ENCODE measurements at regions not wholly inside any gene's neighbourhood (a gene's known extent, or its start where the extent isn't known, plus 50 kb on each side); places are given as distances from the start of the nearest gene placed in this dataset.

DNA sequence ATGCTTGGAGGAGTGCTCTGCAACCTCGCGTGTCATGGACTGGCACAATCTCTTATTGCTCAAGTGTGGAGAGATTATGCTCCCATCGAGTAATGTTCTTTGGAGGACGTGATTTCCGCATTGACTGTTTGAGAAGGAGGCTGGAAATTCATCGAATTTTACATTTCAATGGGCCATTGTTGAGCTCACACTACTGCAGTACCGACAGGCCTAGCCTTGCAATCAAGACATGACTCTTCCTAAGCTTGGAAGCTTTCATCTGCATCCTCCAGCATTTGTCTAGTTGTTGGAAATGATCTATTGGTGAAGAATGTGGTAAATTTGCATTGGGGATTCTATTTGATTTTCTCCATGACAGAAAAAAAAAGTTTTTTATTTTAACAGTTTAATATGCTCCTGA lies 156.8 kb downstream of the FZD1 start (continued):
- TF ChIP-seq YY1 (IDR thresholded peaks at IDR 0.05; ENCODE audit: extremely low read depth, insufficient replicate concordance, low read depth, low read length) (no peak), ATF3 (IDR thresholded peaks at IDR 0.05) (no peak)
- TF ChIP-seq, protein P1, sequence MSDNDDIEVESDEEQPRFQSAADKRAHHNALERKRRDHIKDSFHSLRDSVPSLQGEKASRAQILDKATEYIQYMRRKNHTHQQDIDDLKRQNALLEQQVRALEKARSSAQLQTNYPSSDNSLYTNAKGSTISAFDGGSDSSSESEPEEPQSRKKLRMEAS (IDR thresholded peaks at IDR 0.05) = no peak

- no peaks in the 10 kb centered on the region for H3K79me2 ChIP-seq (ENCODE audit: insufficient read depth, low read length)
- no peak overlapping the region for H3K27ac ChIP-seq (ENCODE audit: low read depth, low read length)
- no peaks in the 10 kb centered on the region for H3K4me1 ChIP-seq (ENCODE audit: control insufficient read depth in 1 of 2, insufficient read depth in 2 of 2, low read length in 2 of 2)
- H3K9me2 ChIP-seq (ENCODE audit: insufficient read depth) = no peaks in the 10 kb centered on the region
- no peak for ATAC-seq
- TF ChIP-seq CTCF (IDR thresholded peaks at IDR 0.05 in 2 of 3, conservative IDR thresholded peaks at IDR 0.05 in 1 of 3; ENCODE audit: borderline replicate concordance in 1 of 3, insufficient read depth in 1 of 3, low read depth in 2 of 3, low read length in 2 of 3) (peak; percentile 3 to 18 (median 8); a peak in 1 of 6 replicates), YY1 (IDR thresholded peaks at IDR 0.05; ENCODE audit: extremely low read depth, insufficient replicate concordance, low read depth, low read length) (no peak), RAD21 (IDR thresholded peaks at IDR 0.05; ENCODE audit: low read depth) (peak; percentile 29; the same call in 1 of the 2 replicates)
- H3K4me3 ChIP-seq (replicated peaks in 1 of 2; ENCODE audit: low read depth in 1 of 2, low read length in 2 of 2) = no peak overlapping the region
- peaks cover 17% of the 10 kb centered on the region; the same call in 1 of the 2 replicates for H3K27me3 ChIP-seq (ENCODE audit: insufficient read depth, low read length)
- ChIA-PET CTCF (no interaction called here), POLR2A (no interaction called here), RAD21 (ENCODE audit: low non-redundant PET in 1 of 2, low total read pairs in 2 of 2, uncharacterized antibody in 2 of 2, unreplicated experiment in 2 of 2) (no interaction called here)
- intact Hi-C loops (cut with micrococcal nuclease) = no loop called here
- no TSS peak for BruUV-seq (replicated peaks)
- no peak overlapping the region for H3K9ac ChIP-seq (ENCODE audit: low read length)
- no peak overlapping the region for H2AFZ ChIP-seq (ENCODE audit: low read depth, low read length, poor library complexity, severe bottlenecking)
- H3K36me3 ChIP-seq (ENCODE audit: control insufficient read depth in 1 of 2, insufficient read depth in 2 of 2, low read length in 2 of 2) = no peaks in the 10 kb centered on the region
- no peak overlapping the region for H3K4me2 ChIP-seq (ENCODE audit: low read length)
- H3K9me3 ChIP-seq (ENCODE audit: control insufficient read depth in 1 of 2, insufficient read depth in 1 of 2, low read depth in 1 of 2, low read length in 2 of 2) = no peaks in the 10 kb centered on the region
- no peaks in the 10 kb centered on the region for H4K20me1 ChIP-seq (ENCODE audit: insufficient read depth)
- no peak for DNase-seq (ENCODE audit: low read depth, low spot score)
Observed at GRCh38 chr7:91424371-91424770, 160.1 kb downstream of the FZD1 start.
